B cell (primary cell): ENCODE measurements at regions not wholly inside any gene's neighbourhood (a gene's known extent, or its start where the extent isn't known, plus 50 kb on each side); places are given as distances from the start of the nearest gene placed in this dataset.

Source experiments
- CTCF ChIP-seq: fragments of 200-600 bp; IDR thresholded peaks from one replicate; pipeline ENCODE4 v1.8.0; 2022; ENCODE audit warnings: antibody characterized with exemption, mild to moderate bottlenecking
- EZH2 ChIP-seq: IDR thresholded peaks from 2 replicates; pipeline ENCODE4 v1.6.1; 2012; ENCODE audit warnings: borderline replicate concordance, low read depth, mild to moderate bottlenecking, moderate library complexity, low read length; ENCODE audit not compliant: insufficient read depth, poor library complexity, severe bottlenecking

GRCh38 chr4:116275006-116275405 is 810.4 kb downstream of the TRAM1L1 start:
- TF ChIP-seq CTCF (no peak), EZH2 (no peak)
